AG10803 (cell line): ENCODE measurements at regions not wholly inside any gene's neighbourhood (a gene's known extent, or its start where the extent isn't known, plus 50 kb on each side); places are given as distances from the start of the nearest gene placed in this dataset.

Source experiments
- DNase-seq: peaks from one replicate; pipeline ENCODE4 v3.0.0; 2010; ENCODE audit warnings: low read depth
- H3K4me3 ChIP-seq: 2 replicates; pipeline ENCODE4 v1.5.1; 2011; ENCODE audit warnings: mild to moderate bottlenecking, low read length, control low read depth
- CTCF ChIP-seq: conservative IDR thresholded peaks from 2 replicates; pipeline ENCODE4 v1.5.1; 2011; ENCODE audit warnings: mild to moderate bottlenecking, low read length, control low read depth, inconsistent platforms

GRCh38 chr11:29685361-29685760 lies 331.5 kb downstream of the KCNA4 start:
- no peak for TF ChIP-seq CTCF
- H3K4me3 ChIP-seq, result no peak overlapping the region
- no peak for DNase-seq

GRCh38 chr11:29682856-29683255 lies 334.0 kb downstream of the KCNA4 start:
- no peak for DNase-seq
- TF ChIP-seq CTCF, result no peak
- no peak overlapping the region for H3K4me3 ChIP-seq

GRCh38 chr11:29679996-29680395 lies 336.8 kb downstream of the KCNA4 start:
- DNase-seq, result no peak
- no peak for TF ChIP-seq CTCF
- no peak overlapping the region for H3K4me3 ChIP-seq

GRCh38 chr11:29676993-29677392 lies 339.8 kb downstream of the KCNA4 start:
- no peak overlapping the region for H3K4me3 ChIP-seq
- no peak for TF ChIP-seq CTCF
- DNase-seq, result peak; percentile 21

- no peak for TF ChIP-seq CTCF
- DNase-seq, result no peak
- H3K4me3 ChIP-seq, result no peak overlapping the region
Observed at GRCh38 chr11:29669310-29669709, 347.5 kb downstream of the KCNA4 start.

- no peak for DNase-seq
- TF ChIP-seq CTCF, result no peak
- no peak overlapping the region for H3K4me3 ChIP-seq
Observed at GRCh38 chr11:29657709-29658108, 359.1 kb downstream of the KCNA4 start.

GRCh38 chr11:29656597-29656996 lies 360.2 kb downstream of the KCNA4 start:
- no peak for DNase-seq
- TF ChIP-seq CTCF, result no peak
- no peak overlapping the region for H3K4me3 ChIP-seq
